ENCODE measurements at regions not wholly inside any gene's neighbourhood (a gene's known extent, or its start where the extent isn't known, plus 50 kb on each side); places are given as distances from the start of the nearest gene placed in this dataset.

- no peaks in the 10 kb centered on the region for H4K20me1 ChIP-seq (replicated peaks in 1 of 2; ENCODE audit: control insufficient read depth in 1 of 2, insufficient read depth in 2 of 2, low read length in 2 of 2)
- no peaks in the 10 kb centered on the region for H3K27me3 ChIP-seq (replicated peaks in 1 of 4; ENCODE audit: control insufficient read depth in 3 of 4, extremely low read depth in 1 of 4, insufficient read depth in 3 of 4, low read length in 3 of 4)
- H2BK120ac ChIP-seq (replicated peaks; ENCODE audit: low read depth, low read length) = no peak overlapping the region
- 92% methylated on average over 5 of the region's 5 CpGs; no CpG with 5 or more reads in 1 of the 2 experiments for WGBS, 2 experiments (ENCODE audit: extremely low coverage in 1 of 2, insufficient coverage in 1 of 2, insufficient read length in 1 of 2, insufficient replicate concordance in 2 of 2, low coverage in 1 of 2, low lambda C conversion rate in 2 of 2, missing lambda C conversion rate in 1 of 2)
- TF ChIP-seq SUZ12 (IDR thresholded peaks at IDR 0.05; ENCODE audit: low read length) (no peak), RBBP5 (IDR thresholded peaks at IDR 0.05; ENCODE audit: borderline replicate concordance, low read depth, low read length) (no peak), SIRT6 (IDR thresholded peaks at IDR 0.05; ENCODE audit: low read length) (no peak), TCF12 (IDR thresholded peaks at IDR 0.05; ENCODE audit: low read depth, low read length) (no peak), FOSL1 (IDR thresholded peaks at IDR 0.05; ENCODE audit: insufficient read depth, low read depth, low read length) (no peak), TBP (IDR thresholded peaks at IDR 0.05; ENCODE audit: low read depth, low read length) (no peak)
- TF ChIP-seq, protein P1, sequence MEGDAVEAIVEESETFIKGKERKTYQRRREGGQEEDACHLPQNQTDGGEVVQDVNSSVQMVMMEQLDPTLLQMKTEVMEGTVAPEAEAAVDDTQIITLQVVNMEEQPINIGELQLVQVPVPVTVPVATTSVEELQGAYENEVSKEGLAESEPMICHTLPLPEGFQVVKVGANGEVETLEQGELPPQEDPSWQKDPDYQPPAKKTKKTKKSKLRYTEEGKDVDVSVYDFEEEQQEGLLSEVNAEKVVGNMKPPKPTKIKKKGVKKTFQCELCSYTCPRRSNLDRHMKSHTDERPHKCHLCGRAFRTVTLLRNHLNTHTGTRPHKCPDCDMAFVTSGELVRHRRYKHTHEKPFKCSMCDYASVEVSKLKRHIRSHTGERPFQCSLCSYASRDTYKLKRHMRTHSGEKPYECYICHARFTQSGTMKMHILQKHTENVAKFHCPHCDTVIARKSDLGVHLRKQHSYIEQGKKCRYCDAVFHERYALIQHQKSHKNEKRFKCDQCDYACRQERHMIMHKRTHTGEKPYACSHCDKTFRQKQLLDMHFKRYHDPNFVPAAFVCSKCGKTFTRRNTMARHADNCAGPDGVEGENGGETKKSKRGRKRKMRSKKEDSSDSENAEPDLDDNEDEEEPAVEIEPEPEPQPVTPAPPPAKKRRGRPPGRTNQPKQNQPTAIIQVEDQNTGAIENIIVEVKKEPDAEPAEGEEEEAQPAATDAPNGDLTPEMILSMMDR (IDR thresholded peaks at IDR 0.05; ENCODE audit: control extremely low read depth in 1 of 3, insufficient read depth in 1 of 3, low read depth in 1 of 3, low read length in 3 of 3) = no peak
- H3K4me2 ChIP-seq (ENCODE audit: insufficient read depth in 1 of 2, low read depth in 2 of 2, low read length in 2 of 2) = no peak overlapping the region
- no peaks in the 10 kb centered on the region for H3K23me2 ChIP-seq (ENCODE audit: low read depth, low read length)
- H2BK20ac ChIP-seq (ENCODE audit: low read length) = no peak overlapping the region
- no peaks in the 10 kb centered on the region for H3K79me2 ChIP-seq (ENCODE audit: control insufficient read depth in 1 of 2, insufficient read depth in 2 of 2, low read length in 2 of 2)
- peak overlapping the region; percentile 51; the same call in 1 of the 2 replicates for H4K8ac ChIP-seq (ENCODE audit: extremely low read depth, insufficient read depth, low read length)
- H2BK12ac ChIP-seq (ENCODE audit: low read depth, low read length) = no peak overlapping the region
- H3K4me3 ChIP-seq (ENCODE audit: extremely low read depth in 1 of 4, insufficient read depth in 2 of 4, low read depth in 3 of 4, low read length in 4 of 4) = no peak overlapping the region
- H2AK5ac ChIP-seq (ENCODE audit: low read depth, low read length) = no peak overlapping the region
- no peak overlapping the region for H4K5ac ChIP-seq (ENCODE audit: insufficient read length, low read depth, low read length)
- H3K27ac ChIP-seq (ENCODE audit: low read depth, low read length) = no peak overlapping the region
- no peak overlapping the region for H3K56ac ChIP-seq (replicated peaks; ENCODE audit: insufficient read length, low read depth, low read length)
- no peak overlapping the region for H4K91ac ChIP-seq (replicated peaks; ENCODE audit: insufficient read length, low read length)
- DNase-seq (ENCODE audit: low read depth in 1 of 2, low spot score in 2 of 2) = no peak
- FAIRE-seq = no peak
- no peak overlapping the region for H3K18ac ChIP-seq (ENCODE audit: extremely low read depth, low read length)
- no peak overlapping the region for H2BK15ac ChIP-seq (ENCODE audit: low read length)
- no peaks in the 10 kb centered on the region for H3K9me3 ChIP-seq (ENCODE audit: insufficient read depth in 2 of 2, low read depth in 1 of 2, low read length in 1 of 2)
- H3K9ac ChIP-seq (replicated peaks in 1 of 4; ENCODE audit: extremely low read depth in 1 of 4, low read depth in 3 of 4, low read length in 3 of 4) = no peak overlapping the region
- no peak overlapping the region; the same call in 1 of the 2 replicates for H2AFZ ChIP-seq (ENCODE audit: low read length)
- H3K36me3 ChIP-seq (ENCODE audit: control insufficient read depth in 2 of 4, insufficient read depth in 4 of 4, low read length in 3 of 4) = no peaks in the 10 kb centered on the region
- H3K23ac ChIP-seq (ENCODE audit: insufficient read length) = no peak overlapping the region
- no peaks in the 10 kb centered on the region for H3K4me1 ChIP-seq (replicated peaks in 1 of 4; ENCODE audit: control insufficient read depth in 3 of 4, insufficient read depth in 4 of 4, low read length in 3 of 4)
- H3K14ac ChIP-seq (ENCODE audit: insufficient read length) = no peak overlapping the region
- CTCF ChIA-PET (ENCODE audit: partially characterized antibody) = interaction anchor here (0.6 to 1.3 kb wide), 5 partner anchors 12 to 52 kb away, joined by 3 to 6 read pairs (median 3); no protein-coding TSS in a partner anchor
- H2BK5ac ChIP-seq (ENCODE audit: low read depth, low read length) = no peak overlapping the region
- no peak overlapping the region for H3K4ac ChIP-seq (replicated peaks; ENCODE audit: insufficient read length, low read depth, low read length)
- no peaks in the 10 kb centered on the region for H3K79me1 ChIP-seq (ENCODE audit: low read depth, low read length)
- POLR2A ChIA-PET (ENCODE audit: partially characterized antibody) = interaction anchor here (1.3 kb wide), 1 partner anchor 15 kb away, joined by 3 read pairs; no protein-coding TSS in a partner anchor
These were observed 460.0 kb downstream of the HS3ST3B1 start for GRCh38 chr17:14760719-14761411.

Measured in H1 (cell line).